Trophoblast cell (in vitro differentiated cells and primary cell): ENCODE measurements at regions not wholly inside any gene's neighbourhood (a gene's known extent, or its start where the extent isn't known, plus 50 kb on each side); places are given as distances from the start of the nearest gene placed in this dataset.

ENCODE experiments used
- DNase-seq, 2 donors: peaks; one replicate each; pipeline ENCODE4 v3.0.0-alpha.2; 2016
- H2AFZ ChIP-seq: 2 replicates; pipeline ENCODE4 v1.6.1; 2013; ENCODE audit warnings: low read length, moderate library complexity, mild to moderate bottlenecking; ENCODE audit not compliant: insufficient read depth, poor library complexity
- H2AK5ac ChIP-seq: 2 replicates; pipeline ENCODE4 v1.6.1; 2013; ENCODE audit warnings: mild to moderate bottlenecking, low read length
- H2BK120ac ChIP-seq: 2 replicates; pipeline ENCODE4 v1.6.1; 2013; ENCODE audit warnings: low read length, mild to moderate bottlenecking, moderate library complexity; ENCODE audit not compliant: insufficient read depth, poor library complexity
- H2BK12ac ChIP-seq: 2 replicates; pipeline ENCODE4 v1.6.1; 2013; ENCODE audit warnings: mild to moderate bottlenecking, low read length, moderate library complexity
- H2BK5ac ChIP-seq: 2 replicates; pipeline ENCODE4 v1.6.1; 2013; ENCODE audit warnings: low read length, low read depth, moderate library complexity, mild to moderate bottlenecking; ENCODE audit not compliant: poor library complexity
- H3K14ac ChIP-seq: 2 replicates; pipeline ENCODE4 v1.6.1; 2013; ENCODE audit warnings: mild to moderate bottlenecking, low read length
- H3K18ac ChIP-seq: 2 replicates; pipeline ENCODE4 v1.6.1; 2013; ENCODE audit warnings: mild to moderate bottlenecking, low read length
- H3K23ac ChIP-seq: 2 replicates; pipeline ENCODE4 v1.6.1; 2013; ENCODE audit warnings: low read length
- H3K27ac ChIP-seq: 2 replicates; pipeline ENCODE4 v1.5.1; 2013; ENCODE audit warnings: low read depth, mild to moderate bottlenecking, inconsistent platforms, low read length, moderate library complexity
- H3K27me3 ChIP-seq: 2 replicates; pipeline ENCODE4 v1.6.1; 2013; ENCODE audit warnings: inconsistent platforms, mild to moderate bottlenecking, low read length, moderate library complexity; ENCODE audit not compliant: insufficient read depth
- H3K36me3 ChIP-seq, 2 experiments: 1 replicate in 1 of 2; 2 replicates in 1 of 2; pipeline ENCODE4 v1.6.1; 2013; ENCODE audit warnings: low read length in 2 of 2, mild to moderate bottlenecking in 2 of 2, moderate library complexity in 1 of 2; ENCODE audit not compliant: insufficient read depth in 2 of 2, control insufficient read depth in 1 of 2
- H3K4ac ChIP-seq: 2 replicates; pipeline ENCODE4 v1.6.1; 2013; ENCODE audit warnings: low read depth, mild to moderate bottlenecking, low read length, moderate library complexity
- H3K4me1 ChIP-seq, 2 experiments: 1 replicate in 1 of 2; 2 replicates in 1 of 2; pipeline ENCODE4 v1.6.1; 2013; ENCODE audit warnings: low read length in 2 of 2, mild to moderate bottlenecking in 2 of 2, moderate library complexity in 1 of 2; ENCODE audit not compliant: insufficient read depth in 2 of 2, control insufficient read depth in 1 of 2
- H3K4me2 ChIP-seq: 2 replicates; pipeline ENCODE4 v1.6.1; 2013; ENCODE audit warnings: inconsistent platforms, mild to moderate bottlenecking, low read length, moderate library complexity
- H3K4me3 ChIP-seq: 2 replicates; pipeline ENCODE4 v1.5.1; 2013; ENCODE audit warnings: mild to moderate bottlenecking, low read depth, low read length, inconsistent platforms
- H3K79me1 ChIP-seq: one replicate; pipeline ENCODE4 v1.6.1; 2013; ENCODE audit warnings: low read length
- H3K79me2 ChIP-seq: 2 replicates; pipeline ENCODE4 v1.6.1; 2013; ENCODE audit warnings: low read length, mild to moderate bottlenecking; ENCODE audit not compliant: control insufficient read depth, insufficient read depth, poor library complexity
- H3K9ac ChIP-seq: 2 replicates; pipeline ENCODE4 v1.6.1; 2013; ENCODE audit warnings: mild to moderate bottlenecking, low read length
- H3K9me3 ChIP-seq: 2 replicates; pipeline ENCODE4 v1.6.1; 2013; ENCODE audit warnings: low read depth, mild to moderate bottlenecking, control low read depth, inconsistent platforms, low read length; ENCODE audit not compliant: insufficient read depth
- H4K12ac ChIP-seq: 2 replicates; pipeline ENCODE4 v1.6.1; 2013; ENCODE audit warnings: low read depth, mild to moderate bottlenecking, low read length, moderate library complexity
- H4K8ac ChIP-seq: 2 replicates; pipeline ENCODE4 v1.6.1; 2013; ENCODE audit warnings: low read depth, mild to moderate bottlenecking, low read length, moderate library complexity
- H4K91ac ChIP-seq: one replicate; pipeline ENCODE4 v1.6.1; 2013; ENCODE audit warnings: low read depth, mild to moderate bottlenecking, low read length, moderate library complexity
- WGBS: extraction: QIAGEN DNeasy Blood & Tissue Kit; methylation state at CpG from one replicate; pipeline ENCODE4 v1.1.7; 2013; ENCODE audit warnings: missing lambda C conversion rate; ENCODE audit not compliant: insufficient read length, insufficient coverage; ENCODE audit errors: extremely low coverage; 5-methylcytosine and 5-hydroxymethylcytosine counted together

- H3K4me3 ChIP-seq = no peak overlapping the region
- H3K18ac ChIP-seq = no peak overlapping the region
- no peak for DNase-seq
- no peaks in the 10 kb centered on the region for H3K27me3 ChIP-seq
- H3K36me3 ChIP-seq = no peaks in the 10 kb centered on the region
- H4K91ac ChIP-seq = no peak overlapping the region
- H2BK12ac ChIP-seq = no peak overlapping the region
- H3K27ac ChIP-seq = no peak overlapping the region
- no peak overlapping the region for H4K8ac ChIP-seq
- no peak overlapping the region for H3K4me2 ChIP-seq
- no peak overlapping the region for H2AK5ac ChIP-seq
- no peak overlapping the region for H4K12ac ChIP-seq
- no peak overlapping the region for H2AFZ ChIP-seq
- no peak overlapping the region for H3K4ac ChIP-seq
- no peaks in the 10 kb centered on the region for H3K79me1 ChIP-seq
- no peak overlapping the region for H3K14ac ChIP-seq
- H2BK5ac ChIP-seq = no peak overlapping the region
- no peak overlapping the region for H3K23ac ChIP-seq
- peaks cover 2% of the 10 kb centered on the region for H3K9me3 ChIP-seq
- H3K79me2 ChIP-seq = no peaks in the 10 kb centered on the region
- no peaks in the 10 kb centered on the region for H3K4me1 ChIP-seq
- no peak overlapping the region for H3K9ac ChIP-seq
- WGBS = no CpG with 5 or more reads among the region's 1 CpG
- no peak overlapping the region for H2BK120ac ChIP-seq
These were observed 356.7 kb downstream of the QKI start for GRCh38 chr6:163771180-163771579.

DNA sequence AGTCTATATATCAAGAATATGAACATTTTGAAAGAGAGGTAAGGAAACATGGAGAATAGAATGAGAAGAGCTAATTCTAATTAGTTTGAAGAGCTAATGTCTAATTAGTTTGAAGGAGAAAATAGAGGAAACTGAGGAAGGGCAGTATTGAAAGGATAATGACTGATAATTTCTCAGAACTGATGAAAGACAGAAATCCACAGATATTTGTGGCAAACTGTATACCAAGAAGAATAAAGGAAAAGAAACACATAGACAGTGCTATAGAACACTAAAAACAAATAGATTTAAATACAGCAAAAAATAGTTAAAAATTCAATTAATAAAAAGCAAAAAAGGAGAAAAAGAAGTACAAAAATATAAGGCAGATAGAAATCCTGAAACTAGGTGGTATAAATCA lies 354.4 kb downstream of the QKI start:
- Histone ChIP-seq H4K12ac (no peak overlapping the region), H2BK120ac (no peak overlapping the region), H3K79me1 (no peaks in the 10 kb centered on the region), H2BK5ac (no peak overlapping the region), H4K8ac (no peak overlapping the region), H2AK5ac (no peak overlapping the region), H3K23ac (no peak overlapping the region), H3K4ac (no peak overlapping the region), H3K4me1 (peaks cover 0 to 8% of the 10 kb centered on the region in 2 experiments), H2BK12ac (no peak overlapping the region), H3K9ac (no peak overlapping the region), H3K27ac (no peak overlapping the region), H4K91ac (no peak overlapping the region), H3K79me2 (no peaks in the 10 kb centered on the region), H3K36me3 (no peaks in the 10 kb centered on the region), H3K4me2 (no peak overlapping the region), H3K18ac (no peak overlapping the region), H3K4me3 (no peak overlapping the region), H3K9me3 (peaks cover 1% of the 10 kb centered on the region), H2AFZ (no peak overlapping the region), H3K27me3 (no peaks in the 10 kb centered on the region), H3K14ac (no peak overlapping the region)
- DNase-seq = no peak

DNA sequence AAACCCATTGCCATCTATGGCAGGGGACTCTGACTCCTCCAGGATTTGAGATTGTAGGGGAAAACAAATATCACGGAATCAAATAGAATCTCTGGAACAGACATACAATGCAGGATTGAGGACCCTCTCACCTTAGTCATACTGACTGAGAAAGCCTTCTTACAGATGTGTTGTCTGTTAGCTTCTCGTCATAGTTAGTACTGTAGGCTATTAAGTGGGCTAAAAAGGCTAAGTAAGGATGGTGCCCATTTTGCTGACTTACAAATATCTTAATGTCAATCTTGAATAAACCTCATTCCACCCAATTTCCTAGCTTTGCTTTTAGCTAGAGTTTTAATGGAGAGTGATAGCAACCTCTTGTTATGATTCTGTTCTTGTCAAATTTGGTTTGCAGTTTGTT lies 352.4 kb downstream of the QKI start:
- Histone ChIP-seq H4K91ac (no peak overlapping the region), H3K27ac (no peak overlapping the region), H3K4me1 (peaks cover 0 to 8% of the 10 kb centered on the region in 2 experiments), H3K9me3 (no peaks in the 10 kb centered on the region), H3K27me3 (no peaks in the 10 kb centered on the region), H3K9ac (no peak overlapping the region), H3K79me2 (no peaks in the 10 kb centered on the region), H3K4ac (no peak overlapping the region), H2BK12ac (no peak overlapping the region), H3K23ac (no peak overlapping the region), H3K14ac (no peak overlapping the region), H2AFZ (no peak overlapping the region), H4K8ac (no peak overlapping the region), H3K4me2 (no peak overlapping the region), H2BK120ac (no peak overlapping the region), H3K36me3 (no peaks in the 10 kb centered on the region), H3K4me3 (no peak overlapping the region), H3K79me1 (no peaks in the 10 kb centered on the region), H2BK5ac (no peak overlapping the region), H3K18ac (no peak overlapping the region), H2AK5ac (no peak overlapping the region), H4K12ac (no peak overlapping the region)
- no peak for DNase-seq
- WGBS = no CpG with 5 or more reads among the region's 2 CpGs

- H2AFZ ChIP-seq = no peak overlapping the region
- no peaks in the 10 kb centered on the region for H3K36me3 ChIP-seq
- no peak overlapping the region for H3K9ac ChIP-seq
- no peak overlapping the region for H2AK5ac ChIP-seq
- no peak overlapping the region for H2BK120ac ChIP-seq
- H3K23ac ChIP-seq = no peak overlapping the region
- H3K18ac ChIP-seq = no peak overlapping the region
- no peak overlapping the region for H3K4me2 ChIP-seq
- H3K27me3 ChIP-seq = no peaks in the 10 kb centered on the region
- H3K14ac ChIP-seq = no peak overlapping the region
- H3K27ac ChIP-seq = no peak overlapping the region
- DNase-seq = no peak
- no peaks in the 10 kb centered on the region for H3K79me1 ChIP-seq
- H3K4me3 ChIP-seq = no peak overlapping the region
- no peak overlapping the region for H2BK5ac ChIP-seq
- H3K79me2 ChIP-seq = no peaks in the 10 kb centered on the region
- H3K9me3 ChIP-seq = no peaks in the 10 kb centered on the region
- no peak overlapping the region for H3K4ac ChIP-seq
- WGBS = no CpG with 5 or more reads among the region's 1 CpG
- no peak overlapping the region for H4K91ac ChIP-seq
- H4K8ac ChIP-seq = no peak overlapping the region
- no peak overlapping the region for H4K12ac ChIP-seq
- H3K4me1 ChIP-seq = peaks cover 2 to 8% of the 10 kb centered on the region in 2 experiments
- H2BK12ac ChIP-seq = no peak overlapping the region
These were observed 350.8 kb downstream of the QKI start for GRCh38 chr6:163765335-163765734.
